CD8-positive, alpha-beta memory T cell (primary cell): ENCODE measurements at regions not wholly inside any gene's neighbourhood (a gene's known extent, or its start where the extent isn't known, plus 50 kb on each side); places are given as distances from the start of the nearest gene placed in this dataset.

Source experiments
- CTCF ChIA-PET: fragments of 350-600 bp; sonication (Branson Sonifier 250); formaldehyde crosslinking; loops from one replicate; lab custom pipeline; 2021; ENCODE audit warnings: antibody characterized with exemption; lab: Charles Lee
- POLR2A ChIA-PET: fragments of 350-600 bp; sonication (Branson Sonifier 250); formaldehyde crosslinking; loops from one replicate; lab custom pipeline; 2021; ENCODE audit warnings: antibody characterized with exemption; lab: Charles Lee
- DNase-seq, 5 donors: peaks; one replicate each; pipeline versions ENCODE4 v3.0.0 to v3.0.0-alpha.2; 2020 to 2022; ENCODE audit warnings: mixed read lengths in 1 of 5
- H3K27ac ChIP-seq: one replicate; pipeline ENCODE4 v1.7.0; 2013; ENCODE audit warnings: low read depth, mild to moderate bottlenecking, low read length, moderate library complexity
- H3K27me3 ChIP-seq: 2 replicates; pipeline ENCODE4 v1.7.0; 2013; ENCODE audit warnings: low read length, mild to moderate bottlenecking; ENCODE audit not compliant: insufficient read depth, poor library complexity, severe bottlenecking
- H3K36me3 ChIP-seq: 2 replicates; pipeline ENCODE4 v1.7.0; 2013; ENCODE audit warnings: mild to moderate bottlenecking, low read length, moderate library complexity; ENCODE audit not compliant: insufficient read depth
- H3K4me1 ChIP-seq: 2 replicates; pipeline ENCODE4 v1.7.0; 2013; ENCODE audit warnings: mild to moderate bottlenecking, low read length, moderate library complexity; ENCODE audit not compliant: insufficient read depth
- H3K4me3 ChIP-seq: 2 replicates; pipeline ENCODE4 v1.7.0; 2013; ENCODE audit warnings: mild to moderate bottlenecking, low read length
- H3K9me3 ChIP-seq: 2 replicates; pipeline ENCODE4 v1.7.0; 2013; ENCODE audit warnings: mild to moderate bottlenecking, low read length
- H3K27ac Mint-ChIP-seq, 8 donors: one replicate each; pipeline ENCODE4 v1.8.0; 2020 to 2021; ENCODE audit warnings: mixed read lengths in 8 of 8, mild to moderate bottlenecking in 6 of 8, inconsistent platforms in 3 of 8, moderate library complexity in 3 of 8
- H3K27me3 Mint-ChIP-seq, 2 donors: one replicate each; pipeline ENCODE4 v1.8.0; 2020 to 2021; ENCODE audit warnings: mixed read lengths in 2 of 2, mild to moderate bottlenecking in 1 of 2, moderate library complexity in 1 of 2
- H3K36me3 Mint-ChIP-seq, 3 donors: one replicate each; pipeline ENCODE4 v1.8.0; 2020 to 2021; ENCODE audit warnings: mixed read lengths in 3 of 3, inconsistent platforms in 1 of 3, mild to moderate bottlenecking in 1 of 3
- H3K4me1 Mint-ChIP-seq, 3 donors: one replicate each; pipeline ENCODE4 v1.8.0; 2020 to 2021; ENCODE audit warnings: mixed read lengths in 3 of 3, inconsistent platforms in 1 of 3, mild to moderate bottlenecking in 1 of 3
- H3K4me3 Mint-ChIP-seq, 7 donors: one replicate each; pipeline ENCODE4 v1.8.0; 2020 to 2021; ENCODE audit warnings: mixed read lengths in 7 of 7, mild to moderate bottlenecking in 6 of 7, moderate library complexity in 4 of 7, inconsistent platforms in 2 of 7
- H3K9me3 Mint-ChIP-seq, 5 donors: one replicate each; pipeline ENCODE4 v1.8.0; 2020 to 2022; ENCODE audit warnings: mixed read lengths in 5 of 5, mild to moderate bottlenecking in 3 of 5, moderate library complexity in 2 of 5, inconsistent platforms in 1 of 5

- H3K4me3 ChIP-seq: no peak overlapping the region
- H3K27ac ChIP-seq: no peak overlapping the region
- no peaks in the 10 kb centered on the region for H3K27me3 Mint-ChIP-seq
- H3K36me3 ChIP-seq: no peaks in the 10 kb centered on the region
- peaks cover 0 to 9% (median 5%) of the 10 kb centered on the region in 5 donors for H3K9me3 Mint-ChIP-seq
- CTCF ChIA-PET: no interaction called here
- H3K4me1 ChIP-seq: no peaks in the 10 kb centered on the region
- no peak overlapping the region for H3K4me3 Mint-ChIP-seq
- no peaks in the 10 kb centered on the region for H3K36me3 Mint-ChIP-seq
- no peaks in the 10 kb centered on the region for H3K9me3 ChIP-seq
- DNase-seq: no peak
- POLR2A ChIA-PET: no interaction called here
- H3K27me3 ChIP-seq: no peaks in the 10 kb centered on the region
- H3K27ac Mint-ChIP-seq: no peak overlapping the region
- H3K4me1 Mint-ChIP-seq: no peaks in the 10 kb centered on the region
Measured at GRCh38 chr6:113039005-113039404, 691.9 kb downstream of the RFPL4B start.

- Mint-ChIP-seq H3K4me3 (no peak overlapping the region), H3K36me3 (no peaks in the 10 kb centered on the region), H3K9me3 (peaks cover 0 to 12% (median 6%) of the 10 kb centered on the region in 5 donors), H3K27me3 (no peaks in the 10 kb centered on the region), H3K4me1 (no peaks in the 10 kb centered on the region), H3K27ac (no peak overlapping the region)
- POLR2A ChIA-PET: no interaction called here
- Histone ChIP-seq H3K27ac (no peak overlapping the region), H3K4me1 (no peaks in the 10 kb centered on the region), H3K4me3 (no peak overlapping the region), H3K27me3 (no peaks in the 10 kb centered on the region), H3K9me3 (no peaks in the 10 kb centered on the region), H3K36me3 (no peaks in the 10 kb centered on the region)
- CTCF ChIA-PET: no interaction called here
- no peak for DNase-seq
Measured at GRCh38 chr6:113047148-113047547, 700.0 kb downstream of the RFPL4B start.

- no peak overlapping the region for H3K4me3 Mint-ChIP-seq
- ChIA-PET CTCF (interaction anchor here (1.0 kb wide), 1 partner anchor 11 kb away, joined by 3 read pairs; no protein-coding TSS in a partner anchor), POLR2A (no interaction called here)
- H3K9me3 ChIP-seq: no peaks in the 10 kb centered on the region
- H3K9me3 Mint-ChIP-seq: peaks cover 0 to 9% (median 6%) of the 10 kb centered on the region in 5 donors
- H3K27me3 Mint-ChIP-seq: no peaks in the 10 kb centered on the region
- no peak for DNase-seq
- H3K4me3 ChIP-seq: no peak overlapping the region
- no peak overlapping the region for H3K27ac Mint-ChIP-seq
- no peaks in the 10 kb centered on the region for H3K27me3 ChIP-seq
- no peaks in the 10 kb centered on the region for H3K36me3 Mint-ChIP-seq
- no peaks in the 10 kb centered on the region for H3K4me1 ChIP-seq
- H3K27ac ChIP-seq: no peak overlapping the region
- H3K36me3 ChIP-seq: no peaks in the 10 kb centered on the region
- H3K4me1 Mint-ChIP-seq: no peaks in the 10 kb centered on the region
Measured at GRCh38 chr6:113047932-113048331, 700.8 kb downstream of the RFPL4B start.

GRCh38 chr6:113048741-113049140, 701.6 kb downstream of the RFPL4B start:
- Histone ChIP-seq H3K36me3 (no peaks in the 10 kb centered on the region), H3K27me3 (no peaks in the 10 kb centered on the region), H3K27ac (no peak overlapping the region), H3K4me3 (no peak overlapping the region), H3K9me3 (no peaks in the 10 kb centered on the region), H3K4me1 (no peaks in the 10 kb centered on the region)
- H3K27me3 Mint-ChIP-seq: no peaks in the 10 kb centered on the region
- no peaks in the 10 kb centered on the region for H3K4me1 Mint-ChIP-seq
- DNase-seq: no peak
- POLR2A ChIA-PET: no interaction called here
- H3K36me3 Mint-ChIP-seq: no peaks in the 10 kb centered on the region
- H3K4me3 Mint-ChIP-seq: no peak overlapping the region
- peaks cover 0 to 9% (median 6%) of the 10 kb centered on the region in 5 donors for H3K9me3 Mint-ChIP-seq
- no peak overlapping the region for H3K27ac Mint-ChIP-seq
- CTCF ChIA-PET: interaction anchor here (1.0 kb wide), 1 partner anchor 12 kb away, joined by 3 read pairs; no protein-coding TSS in a partner anchor

GRCh38 chr6:113049190-113049589, 702.1 kb downstream of the RFPL4B start:
- Mint-ChIP-seq H3K27me3 (no peaks in the 10 kb centered on the region), H3K27ac (peak overlapping the region in 1 of 8 donors; percentile 13), H3K4me1 (no peaks in the 10 kb centered on the region), H3K36me3 (no peaks in the 10 kb centered on the region), H3K9me3 (peaks cover 0 to 9% (median 6%) of the 10 kb centered on the region in 5 donors), H3K4me3 (no peak overlapping the region)
- Histone ChIP-seq H3K27me3 (no peaks in the 10 kb centered on the region), H3K4me1 (no peaks in the 10 kb centered on the region), H3K27ac (no peak overlapping the region), H3K9me3 (no peaks in the 10 kb centered on the region), H3K4me3 (no peak overlapping the region), H3K36me3 (no peaks in the 10 kb centered on the region)
- no peak for DNase-seq
- ChIA-PET POLR2A (no interaction called here), CTCF (no interaction called here)

- Mint-ChIP-seq H3K27me3 (no peaks in the 10 kb centered on the region), H3K36me3 (no peaks in the 10 kb centered on the region), H3K27ac (no peak overlapping the region), H3K4me1 (no peaks in the 10 kb centered on the region), H3K9me3 (peaks cover 0 to 9% (median 3%) of the 10 kb centered on the region in 5 donors), H3K4me3 (no peak overlapping the region)
- H3K4me3 ChIP-seq: no peak overlapping the region
- no peaks in the 10 kb centered on the region for H3K9me3 ChIP-seq
- no peak for DNase-seq
- no peaks in the 10 kb centered on the region for H3K27me3 ChIP-seq
- POLR2A ChIA-PET: no interaction called here
- H3K4me1 ChIP-seq: no peaks in the 10 kb centered on the region
- CTCF ChIA-PET: no interaction called here
- no peaks in the 10 kb centered on the region for H3K36me3 ChIP-seq
- H3K27ac ChIP-seq: no peak overlapping the region
Measured at GRCh38 chr6:113050010-113050858, 703.1 kb downstream of the RFPL4B start.

- no peak for DNase-seq
- Histone ChIP-seq H3K27me3 (no peaks in the 10 kb centered on the region), H3K4me3 (no peak overlapping the region), H3K36me3 (no peaks in the 10 kb centered on the region), H3K4me1 (no peaks in the 10 kb centered on the region), H3K9me3 (no peaks in the 10 kb centered on the region), H3K27ac (no peak overlapping the region)
- Mint-ChIP-seq H3K27me3 (no peaks in the 10 kb centered on the region), H3K4me1 (no peaks in the 10 kb centered on the region), H3K27ac (no peak overlapping the region), H3K9me3 (peaks cover 0 to 7% (median 4%) of the 10 kb centered on the region in 5 donors), H3K4me3 (no peak overlapping the region), H3K36me3 (no peaks in the 10 kb centered on the region)
- ChIA-PET CTCF (no interaction called here), POLR2A (no interaction called here)
Measured at GRCh38 chr6:113050979-113051378, 703.8 kb downstream of the RFPL4B start.

- H3K4me3 Mint-ChIP-seq: no peak overlapping the region
- H3K27ac Mint-ChIP-seq: no peak overlapping the region
- no peak overlapping the region for H3K27ac ChIP-seq
- no peak overlapping the region for H3K4me3 ChIP-seq
- DNase-seq: no peak
- no peaks in the 10 kb centered on the region for H3K27me3 ChIP-seq
- H3K4me1 Mint-ChIP-seq: no peaks in the 10 kb centered on the region
- H3K36me3 Mint-ChIP-seq: no peaks in the 10 kb centered on the region
- CTCF ChIA-PET: no interaction called here
- no peaks in the 10 kb centered on the region for H3K27me3 Mint-ChIP-seq
- peaks cover 0 to 9% (median 8%) of the 10 kb centered on the region in 5 donors for H3K9me3 Mint-ChIP-seq
- no peaks in the 10 kb centered on the region for H3K4me1 ChIP-seq
- no peaks in the 10 kb centered on the region for H3K9me3 ChIP-seq
- POLR2A ChIA-PET: no interaction called here
- H3K36me3 ChIP-seq: no peaks in the 10 kb centered on the region
Measured at GRCh38 chr6:113052506-113052905, 705.4 kb downstream of the RFPL4B start.
